HG03432 (cell line): ENCODE measurements at regions not wholly inside any gene's neighbourhood (a gene's known extent, or its start where the extent isn't known, plus 50 kb on each side); places are given as distances from the start of the nearest gene placed in this dataset.
A peak's percentile ranks its signal among the peaks of the same experiment; 100 is the strongest.

ENCODE experiments used
- ATAC-seq: cut with Tn5 transposase; IDR thresholded peaks from one replicate; pipeline ENCODE4 v1.9.1; 2021; ENCODE audit warnings: mild to moderate bottlenecking, moderate library complexity; ENCODE audit not compliant: unreplicated experiment

GRCh38 chr15:59953392-59953883 is 50.7 kb upstream of the FOXB1 start:
- no peak for ATAC-seq

- ATAC-seq: no peak
These were observed 51.2 kb upstream of the FOXB1 start for GRCh38 chr15:59952960-59953359.

GRCh38 chr15:59950603-59951388 is 53.3 kb upstream of the FOXB1 start:
- ATAC-seq: no peak

GRCh38 chr15:59948924-59949613 is 55.0 kb upstream of the FOXB1 start:
- ATAC-seq: no peak

- ATAC-seq: no peak
These were observed 58.0 kb upstream of the FOXB1 start for GRCh38 chr15:59946084-59946483.

- ATAC-seq: no peak
These were observed 59.1 kb upstream of the FOXB1 start for GRCh38 chr15:59945036-59945435.

GRCh38 chr15:59941612-59942011 is 62.5 kb upstream of the FOXB1 start:
- ATAC-seq: no peak

- ATAC-seq: no peak
These were observed 63.2 kb upstream of the FOXB1 start for GRCh38 chr15:59940928-59941327.

GRCh38 chr15:59940456-59940855 is 63.7 kb upstream of the FOXB1 start:
- no peak for ATAC-seq

- ATAC-seq: no peak
These were observed 67.4 kb upstream of the FOXB1 start for GRCh38 chr15:59936741-59937140.

GRCh38 chr15:59933607-59934006 is 70.5 kb upstream of the FOXB1 start:
- no peak for ATAC-seq

GRCh38 chr15:59931646-59932261 is 72.4 kb upstream of the FOXB1 start:
- ATAC-seq: no peak

- no peak for ATAC-seq
These were observed 79.1 kb upstream of the FOXB1 start for GRCh38 chr15:59924812-59925522.

- no peak for ATAC-seq
These were observed 80.0 kb upstream of the FOXB1 start for GRCh38 chr15:59924096-59924495.

- no peak for ATAC-seq
These were observed 80.6 kb upstream of the FOXB1 start for GRCh38 chr15:59923508-59923907.

GRCh38 chr15:59918994-59919951 is 84.8 kb upstream of the FOXB1 start:
- ATAC-seq: peak; percentile 91

GRCh38 chr15:59917504-59918157 is 86.5 kb upstream of the FOXB1 start:
- ATAC-seq: peak; percentile 75

- ATAC-seq: no peak
These were observed 98.1 kb upstream of the FOXB1 start for GRCh38 chr15:59906046-59906445.

- ATAC-seq: no peak
These were observed 98.9 kb upstream of the FOXB1 start for GRCh38 chr15:59905176-59905575.
